ENCODE measurements at regions not wholly inside any gene's neighbourhood (a gene's known extent, or its start where the extent isn't known, plus 50 kb on each side); places are given as distances from the start of the nearest gene placed in this dataset.
A peak's percentile ranks its signal among the peaks of the same experiment; 100 is the strongest.

DNA sequence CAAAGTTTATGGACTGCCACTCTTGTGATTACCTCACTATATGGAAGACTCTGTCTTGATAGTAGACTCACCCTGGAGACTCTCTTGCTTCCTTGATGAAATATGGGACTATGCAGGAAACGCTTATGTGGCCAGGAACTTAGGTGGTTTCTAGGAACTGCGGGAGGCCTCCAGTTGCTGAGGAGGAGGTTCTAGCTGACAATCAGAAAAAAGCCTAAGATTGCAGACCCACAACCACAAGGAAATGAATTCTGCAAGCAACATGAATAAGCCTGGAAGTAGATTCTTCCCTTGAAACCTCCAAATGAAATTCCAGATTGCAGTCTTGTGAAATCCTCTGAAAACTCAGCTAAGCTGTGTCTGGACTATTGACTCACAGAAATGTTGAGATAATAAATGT lies 88.9 kb upstream of the COL11A1 start:
- no peak for TF ChIP-seq POLR2A (IDR thresholded peaks at IDR 0.05; ENCODE audit: low read depth, low read length)
- FAIRE-seq (peak; percentile 53), DNase-seq (ENCODE audit: insufficient read length, low spot score) (peak; percentile 1)

DNA sequence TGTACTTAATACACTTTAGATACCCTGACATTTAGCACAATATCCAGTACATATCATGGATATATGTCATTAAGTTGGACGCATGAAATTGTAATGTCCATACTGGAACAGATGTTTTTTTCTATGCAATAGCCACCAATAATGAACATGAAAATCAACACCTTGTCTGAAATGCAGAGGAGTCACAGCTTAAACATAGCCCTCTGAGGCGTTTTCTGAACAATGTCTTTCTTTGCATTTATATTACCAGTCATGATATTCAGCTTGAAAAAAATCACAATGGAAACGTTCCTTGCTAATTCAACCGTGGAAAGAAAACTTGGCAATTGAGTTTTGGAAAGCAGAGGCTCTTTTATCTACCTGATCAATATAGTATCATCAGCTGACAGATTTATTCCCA lies 86.7 kb upstream of the COL11A1 start:
- DNase-seq (ENCODE audit: insufficient read length, low spot score): no peak
- FAIRE-seq: peak; percentile 23
- TF ChIP-seq POLR2A (IDR thresholded peaks at IDR 0.05; ENCODE audit: low read depth, low read length): no peak

DNA sequence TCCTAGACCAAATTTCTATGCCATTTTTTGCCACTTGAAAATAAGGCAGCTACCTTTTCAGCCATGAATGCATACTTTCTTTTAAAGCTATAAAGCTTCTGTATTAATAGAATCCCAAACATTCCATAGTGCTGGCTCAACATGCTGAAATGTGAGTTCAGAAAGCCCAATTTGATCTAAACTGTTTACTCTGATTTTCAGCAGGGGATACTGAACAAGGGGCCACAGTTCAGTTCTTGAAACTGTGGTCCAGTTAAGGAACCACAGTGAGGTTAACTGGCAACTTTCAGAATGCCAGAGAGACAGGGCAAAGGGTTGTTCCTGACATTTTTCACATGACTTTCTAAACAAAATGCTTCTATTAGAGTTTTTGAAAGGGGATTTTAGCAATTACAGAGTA lies 85.7 kb upstream of the COL11A1 start:
- FAIRE-seq (peak; percentile 30), DNase-seq (ENCODE audit: insufficient read length, low spot score) (no peak)
- no peak for TF ChIP-seq POLR2A (IDR thresholded peaks at IDR 0.05; ENCODE audit: low read depth, low read length)

DNA sequence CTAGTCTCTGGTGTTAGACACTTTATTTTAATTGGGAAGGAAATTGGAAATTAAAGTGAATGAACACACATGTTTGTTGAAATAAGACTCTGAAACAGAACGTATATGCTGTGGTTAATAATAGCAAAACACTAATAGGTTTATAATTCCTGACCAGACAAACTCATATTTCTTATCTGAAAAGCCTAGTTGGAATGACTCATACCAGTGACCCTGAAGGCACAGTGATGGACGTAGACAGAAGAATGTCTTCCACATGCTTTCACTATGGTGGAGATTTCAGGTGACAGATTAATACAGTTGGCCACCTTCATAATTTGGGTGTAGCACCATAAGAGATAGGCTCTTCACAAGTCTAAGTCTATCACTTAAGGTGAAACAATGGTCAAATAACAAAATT lies 83.0 kb upstream of the COL11A1 start:
- DNase-seq (ENCODE audit: insufficient read length, low spot score): no peak
- TF ChIP-seq POLR2A (IDR thresholded peaks at IDR 0.05; ENCODE audit: low read depth, low read length): no peak
- FAIRE-seq: peak; percentile 48

DNA sequence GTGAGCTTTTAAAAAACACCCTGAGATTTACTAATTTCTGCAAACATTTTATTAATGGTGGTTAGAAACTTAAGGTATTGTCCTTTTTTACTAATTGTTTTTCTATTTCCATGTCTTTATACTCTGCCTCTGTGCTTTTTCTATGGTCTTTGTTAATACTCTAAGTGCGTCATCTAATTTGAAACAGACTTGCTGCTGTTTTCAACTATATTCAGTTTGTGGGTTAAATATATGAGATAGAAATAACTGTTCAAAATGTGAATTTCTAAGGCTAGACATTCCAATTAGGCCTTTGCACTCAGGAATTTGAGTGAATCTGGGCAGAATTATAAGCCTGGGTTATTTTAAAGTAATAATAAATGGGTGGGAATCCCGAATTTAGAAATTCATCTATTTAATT lies 82.4 kb upstream of the COL11A1 start:
- no peak for TF ChIP-seq POLR2A (IDR thresholded peaks at IDR 0.05; ENCODE audit: low read depth, low read length)
- FAIRE-seq: no peak
- DNase-seq (ENCODE audit: insufficient read length, low spot score): no peak

DNA sequence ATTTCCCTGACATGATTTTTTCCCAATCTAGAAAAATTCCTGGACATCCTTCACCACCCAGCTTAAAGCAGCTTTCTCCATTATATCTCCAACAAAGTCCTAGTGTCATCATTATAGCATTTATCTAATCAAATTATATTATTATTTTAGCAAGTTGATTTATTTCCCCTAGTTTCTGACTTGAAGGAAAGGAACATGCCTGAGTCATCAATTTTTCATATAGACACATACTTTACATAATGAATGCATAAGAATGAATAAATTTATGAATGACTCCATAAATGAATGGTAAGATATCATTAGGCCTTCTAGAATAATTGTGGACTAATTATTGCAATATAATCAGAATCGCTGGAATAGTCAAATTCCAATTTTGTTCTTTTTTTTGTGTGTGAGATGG lies 79.4 kb upstream of the COL11A1 start:
- DNase-seq (ENCODE audit: insufficient read length, low spot score): no peak
- no peak for TF ChIP-seq POLR2A (IDR thresholded peaks at IDR 0.05; ENCODE audit: low read depth, low read length)
- FAIRE-seq: no peak

DNA sequence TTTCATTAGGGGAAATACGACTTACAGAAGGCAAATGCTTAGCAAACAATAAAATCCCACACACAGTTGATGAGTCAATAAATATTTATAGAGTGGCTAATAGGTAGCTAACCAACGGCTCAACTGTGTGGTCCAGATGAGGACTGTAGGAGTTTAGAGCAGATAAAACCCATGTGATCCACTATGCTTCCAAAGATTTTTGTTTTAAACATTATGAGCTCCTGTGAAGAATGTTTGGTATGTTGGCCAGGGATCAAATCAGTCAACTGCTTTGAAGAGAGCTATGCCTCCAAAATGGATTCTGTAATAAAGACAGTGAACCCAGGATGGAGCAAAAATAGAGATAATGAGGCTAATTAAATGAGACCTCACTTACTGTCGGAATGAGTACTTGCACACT lies 72.3 kb upstream of the COL11A1 start:
- FAIRE-seq (peak; percentile 92), DNase-seq (ENCODE audit: insufficient read length, low spot score) (no peak)
- TF ChIP-seq POLR2A (IDR thresholded peaks at IDR 0.05; ENCODE audit: low read depth, low read length): no peak

DNA sequence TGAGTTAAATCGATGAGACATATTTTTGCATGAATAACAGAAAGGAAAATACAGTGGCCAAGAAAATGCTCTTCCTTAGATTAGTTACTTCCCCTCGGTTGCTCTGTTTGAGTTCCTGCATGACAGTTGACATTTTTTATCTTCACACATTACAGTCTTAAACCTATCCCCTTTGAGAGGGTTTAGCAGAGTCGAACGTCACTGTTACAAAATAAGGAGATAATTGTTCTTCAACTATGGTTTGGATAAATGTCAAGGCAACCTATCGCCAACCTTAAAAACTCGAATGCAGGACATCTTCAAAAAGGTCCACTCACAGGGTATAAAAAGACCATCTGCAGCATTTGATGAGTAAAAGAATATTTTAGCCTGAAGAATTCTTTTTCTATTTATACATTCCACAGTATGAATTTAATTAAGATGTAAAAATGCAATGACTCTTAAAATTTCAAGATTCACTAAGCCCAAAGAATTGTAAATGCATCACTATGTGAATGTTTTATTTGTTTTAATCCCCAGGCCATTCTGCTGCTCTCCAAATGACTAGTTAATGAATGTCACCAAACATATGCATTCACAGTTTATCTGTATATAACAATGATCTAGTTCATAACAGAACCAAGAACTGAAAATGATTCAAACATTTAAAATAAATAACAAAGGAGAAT lies 68.9 kb upstream of the COL11A1 start:
- TF ChIP-seq POLR2A (IDR thresholded peaks at IDR 0.05; ENCODE audit: low read depth, low read length): no peak
- FAIRE-seq: no peak
- no peak for DNase-seq (ENCODE audit: insufficient read length, low spot score)

DNA sequence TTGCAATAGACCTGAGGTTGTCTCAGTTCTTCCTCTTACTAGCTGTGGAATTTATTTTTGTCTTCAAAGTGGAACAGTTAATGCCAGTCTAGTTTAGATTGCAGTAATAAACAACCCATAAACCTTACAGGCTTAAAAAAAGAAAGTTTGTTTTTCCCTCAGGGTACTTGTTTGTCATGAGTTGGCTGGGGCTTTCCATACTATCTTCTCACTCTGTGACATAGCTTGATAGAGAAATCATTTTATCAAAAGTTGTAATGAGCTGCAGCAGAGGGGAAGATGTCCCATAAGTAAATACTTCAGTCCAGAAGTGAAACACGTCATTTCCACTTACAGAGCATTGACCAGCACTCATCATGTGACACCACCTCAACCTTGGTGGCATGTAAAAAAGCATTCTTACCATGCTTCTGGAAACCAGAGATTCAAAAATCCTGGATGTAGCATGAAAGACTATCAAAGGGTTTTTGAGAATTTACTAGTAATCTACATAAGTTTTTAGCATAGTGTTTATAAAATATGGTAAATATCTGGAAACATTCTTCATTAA lies 62.8 kb upstream of the COL11A1 start:
- no peak for DNase-seq (ENCODE audit: insufficient read length, low spot score)
- FAIRE-seq: no peak
- no peak for TF ChIP-seq POLR2A (IDR thresholded peaks at IDR 0.05; ENCODE audit: low read depth, low read length)

DNA sequence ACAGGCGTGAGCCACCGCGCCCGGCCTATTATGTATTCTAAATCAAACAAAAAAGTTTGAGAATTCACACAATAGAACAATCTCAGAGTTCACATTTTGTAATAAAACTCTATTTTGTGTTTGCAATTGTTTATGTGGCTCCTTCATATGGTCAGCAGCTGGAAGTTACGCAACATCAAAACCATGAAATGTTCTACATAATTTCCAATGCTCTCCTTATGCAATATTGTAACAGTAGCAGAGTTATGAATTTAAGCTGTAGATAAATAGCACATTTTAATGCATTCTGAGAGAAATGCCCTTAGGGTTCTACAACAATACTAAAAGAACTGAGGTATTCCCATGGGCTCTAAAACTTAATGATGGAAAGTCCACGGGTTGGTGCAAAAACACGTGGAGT lies 62.3 kb upstream of the COL11A1 start:
- TF ChIP-seq POLR2A (IDR thresholded peaks at IDR 0.05; ENCODE audit: low read depth, low read length): no peak

DNA sequence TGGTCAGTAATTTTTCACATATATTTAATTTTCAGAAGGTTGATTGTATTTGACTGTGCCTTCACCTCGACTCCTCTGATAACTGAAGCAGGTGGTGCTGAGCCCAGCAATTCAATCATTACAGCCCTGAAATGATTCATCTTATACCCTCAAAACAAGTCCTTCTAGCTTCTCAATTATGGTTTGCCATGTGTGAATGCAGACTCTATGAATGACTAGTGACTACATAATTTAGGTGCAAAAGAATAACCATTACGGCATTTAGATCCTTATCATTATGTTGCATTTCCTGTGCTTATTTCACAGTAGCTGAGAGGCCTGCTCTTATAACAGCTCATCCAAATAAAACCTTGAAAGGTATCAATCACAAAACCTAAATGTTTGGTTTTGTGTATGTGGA lies 54.0 kb upstream of the COL11A1 start:
- DNase-seq (ENCODE audit: insufficient read length, low spot score) (no peak), FAIRE-seq (no peak)
- TF ChIP-seq POLR2A (IDR thresholded peaks at IDR 0.05; ENCODE audit: low read depth, low read length): no peak

More for the DNA sequence above, 62.3 kb upstream of the COL11A1 start:
- DNase-seq (ENCODE audit: insufficient read length, low spot score) (no peak), FAIRE-seq (no peak)

DNA sequence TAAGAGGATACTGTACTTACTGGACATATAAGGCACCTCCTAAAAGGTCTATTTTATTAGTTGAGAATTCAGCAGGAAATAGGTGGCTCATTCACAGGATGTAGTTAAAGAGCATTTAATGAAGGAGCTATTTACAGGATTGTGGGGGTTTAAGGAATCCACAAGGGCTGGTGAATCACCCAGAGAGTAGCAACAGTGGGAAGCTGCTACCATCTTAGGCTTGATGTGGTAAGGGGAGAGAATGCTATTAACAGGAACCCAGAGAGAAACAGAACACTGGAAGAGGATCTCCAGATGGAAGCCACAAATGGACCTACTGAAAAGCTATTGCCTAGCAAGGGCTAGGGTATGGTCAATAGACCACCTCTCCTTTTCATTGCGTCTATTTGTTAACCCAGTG lies 52.0 kb upstream of the COL11A1 start:
- TF ChIP-seq POLR2A (IDR thresholded peaks at IDR 0.05; ENCODE audit: low read depth, low read length): no peak
- FAIRE-seq (no peak), DNase-seq (ENCODE audit: insufficient read length, low spot score) (no peak)

All from H54 (cell line).